OCI-LY3 (cell line): ENCODE measurements at regions not wholly inside any gene's neighbourhood (a gene's known extent, or its start where the extent isn't known, plus 50 kb on each side); places are given as distances from the start of the nearest gene placed in this dataset.

ENCODE experiments used
- CTCF ChIP-seq: fragments of 200-600, 300-600 bp; sonication (generic); IDR thresholded peaks from 2 replicates; pipeline ENCODE4 v1.5.1; 2014; ENCODE audit warnings: antibody characterized with exemption, low read length, low read depth
- EZH2phosphoT487 ChIP-seq: fragments of 200-600 bp; shearing (Covaris generic); IDR thresholded peaks from 2 replicates; pipeline ENCODE4 v1.6.1; 2018; ENCODE audit warnings: antibody characterized with exemption, mixed run types, low read depth

GRCh38 chr4:138757432-138757831, 258.1 kb upstream of the NOCT start:
- TF ChIP-seq CTCF (no peak), EZH2phosphoT487 (no peak)
